ENCODE measurements at regions not wholly inside any gene's neighbourhood (a gene's known extent, or its start where the extent isn't known, plus 50 kb on each side); places are given as distances from the start of the nearest gene placed in this dataset.
"Not testable (repeated sequence)": the region's sequence is repeated elsewhere in the genome, so short reads cannot be mapped to it uniquely, and the experiment has no call there.

DNA sequence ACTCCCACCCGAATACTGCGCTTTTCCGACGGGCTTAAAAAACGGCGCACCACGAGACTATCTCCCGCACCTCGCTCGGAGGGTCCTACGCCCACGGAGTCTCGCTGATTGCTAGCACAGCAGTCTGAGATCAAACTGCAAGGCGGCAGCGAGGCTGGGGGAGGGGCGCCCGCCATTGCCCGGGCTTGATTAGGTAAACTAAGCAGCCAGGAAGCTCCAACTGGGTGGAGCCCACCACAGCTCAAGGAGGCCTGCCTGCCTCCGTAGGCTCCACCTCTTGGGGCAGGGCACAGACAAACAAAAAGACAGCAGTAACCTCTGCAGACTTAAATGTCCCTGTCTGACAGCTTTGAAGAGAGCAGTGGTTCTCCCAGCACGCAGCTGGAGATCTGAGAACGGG, 89.5 kb downstream of the MRPL36 start:
- not testable (repeated sequence) for TF ChIP-seq EZH2phosphoT487 (IDR thresholded peaks at IDR 0.05; ENCODE audit: borderline replicate concordance, low read depth, low read length)
- TF ChIP-seq, protein P1, sequence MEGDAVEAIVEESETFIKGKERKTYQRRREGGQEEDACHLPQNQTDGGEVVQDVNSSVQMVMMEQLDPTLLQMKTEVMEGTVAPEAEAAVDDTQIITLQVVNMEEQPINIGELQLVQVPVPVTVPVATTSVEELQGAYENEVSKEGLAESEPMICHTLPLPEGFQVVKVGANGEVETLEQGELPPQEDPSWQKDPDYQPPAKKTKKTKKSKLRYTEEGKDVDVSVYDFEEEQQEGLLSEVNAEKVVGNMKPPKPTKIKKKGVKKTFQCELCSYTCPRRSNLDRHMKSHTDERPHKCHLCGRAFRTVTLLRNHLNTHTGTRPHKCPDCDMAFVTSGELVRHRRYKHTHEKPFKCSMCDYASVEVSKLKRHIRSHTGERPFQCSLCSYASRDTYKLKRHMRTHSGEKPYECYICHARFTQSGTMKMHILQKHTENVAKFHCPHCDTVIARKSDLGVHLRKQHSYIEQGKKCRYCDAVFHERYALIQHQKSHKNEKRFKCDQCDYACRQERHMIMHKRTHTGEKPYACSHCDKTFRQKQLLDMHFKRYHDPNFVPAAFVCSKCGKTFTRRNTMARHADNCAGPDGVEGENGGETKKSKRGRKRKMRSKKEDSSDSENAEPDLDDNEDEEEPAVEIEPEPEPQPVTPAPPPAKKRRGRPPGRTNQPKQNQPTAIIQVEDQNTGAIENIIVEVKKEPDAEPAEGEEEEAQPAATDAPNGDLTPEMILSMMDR (conservative IDR thresholded peaks at IDR 0.05; ENCODE audit: low read length): not testable (repeated sequence)

Data from OCI-LY7 (cell line).